Right ventricle myocardium inferior (tissue), 1 donor: ENCODE measurements at regions not wholly inside any gene's neighbourhood (a gene's known extent, or its start where the extent isn't known, plus 50 kb on each side); places are given as distances from the start of the nearest gene placed in this dataset.
A peak's percentile ranks its signal among the peaks of the same experiment; 100 is the strongest.

ENCODE experiments used
- ATAC-seq: fragments of 200-7000 bp; cut with Tn5 transposase; one replicate; pipeline ENCODE4 v1.9.1; 2020; ENCODE audit warnings: mild to moderate bottlenecking, moderate library complexity
- DNase-seq: peaks from one replicate; pipeline ENCODE4 v3.0.0; 2021; ENCODE audit errors: missing footprints
- intact Hi-C: fragments of 100-400 bp; cut with DNase I; formaldehyde crosslinking; loops from one replicate; pipeline ENCODE4 v1.11.0; 2022
- donor health status: DM: no; HTN: yes; CAD: no; lungs with severe emphysema.

GRCh38 chr21:45338311-45339017 lies 50.8 kb upstream of the POFUT2 start:
- DNase-seq: peak; percentile 30
- intact Hi-C loops: no loop called here
- ATAC-seq: no peak

- intact Hi-C loops: no loop called here
- DNase-seq: peak; percentile 22
- ATAC-seq: peak; percentile 46
Observed at GRCh38 chr21:45339421-45340402, 52.0 kb upstream of the POFUT2 start.

- ATAC-seq (no peak), DNase-seq (peak; percentile 16)
- intact Hi-C loops: no loop called here
Observed at GRCh38 chr21:45340515-45340914, 52.8 kb upstream of the POFUT2 start.

- ATAC-seq (no peak), DNase-seq (peak; percentile 40)
- intact Hi-C loops: no loop called here
Observed at GRCh38 chr21:45341261-45341660, 53.6 kb upstream of the POFUT2 start.

GRCh38 chr21:45341779-45342178 lies 54.1 kb upstream of the POFUT2 start:
- no peak for ATAC-seq
- no peak for DNase-seq
- intact Hi-C loops: no loop called here

- intact Hi-C loops: no loop called here
- DNase-seq (peak; percentile 27), ATAC-seq (no peak)
Observed at GRCh38 chr21:45343891-45344290, 56.2 kb upstream of the POFUT2 start.

DNA sequence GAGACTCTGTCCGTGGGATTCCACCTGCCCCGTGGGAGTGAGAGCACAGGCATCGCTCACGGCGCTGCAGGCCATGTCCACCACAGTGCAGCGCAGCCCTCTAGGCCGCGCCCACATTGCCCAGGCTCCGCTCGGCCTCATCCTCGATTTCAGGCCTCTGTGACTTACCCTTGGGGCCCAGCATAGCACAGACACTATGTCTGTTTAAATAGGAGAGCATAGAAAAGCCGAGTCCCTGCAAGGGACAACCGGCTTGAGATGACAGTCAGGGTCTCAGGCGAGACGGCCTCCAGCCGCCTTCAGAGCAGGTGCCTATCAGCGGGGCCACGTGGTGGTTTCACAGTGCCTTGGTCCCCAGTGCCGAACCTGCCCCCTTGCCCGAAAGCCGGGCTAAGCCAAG lies 56.9 kb upstream of the POFUT2 start:
- intact Hi-C loops: no loop called here
- no peak for ATAC-seq
- DNase-seq: peak; percentile 54

DNA sequence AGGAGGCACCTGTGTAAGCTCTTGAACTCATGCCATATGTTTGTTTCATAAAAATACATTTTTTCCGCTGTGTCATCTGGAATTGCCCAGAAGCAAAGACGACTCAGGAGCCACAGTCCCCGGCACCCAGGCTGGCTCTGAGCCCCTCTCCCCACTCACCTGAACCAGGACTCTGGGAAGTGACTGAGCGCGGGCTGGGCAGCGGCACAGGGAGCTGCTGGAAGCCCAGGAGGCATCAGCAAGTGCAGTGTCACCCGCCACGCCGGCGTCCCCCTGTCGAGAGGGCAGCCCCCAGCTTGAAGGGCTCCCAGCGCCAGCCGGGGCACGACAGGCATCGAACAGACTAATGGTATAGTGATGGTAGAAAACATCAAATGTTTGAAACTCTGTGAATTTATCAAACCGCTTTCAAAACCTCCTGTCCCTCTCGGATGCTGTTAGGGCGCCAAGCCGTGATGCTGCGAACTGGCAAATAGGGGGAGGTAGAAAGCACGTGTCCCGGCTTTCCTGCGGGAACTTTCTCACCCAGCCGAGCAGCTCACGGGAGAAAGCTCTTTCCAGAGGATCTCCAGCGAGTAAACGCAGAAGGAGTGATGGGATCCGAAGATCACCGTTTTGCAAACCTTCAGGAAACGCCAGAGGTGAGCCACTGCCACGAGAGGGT lies 57.8 kb upstream of the COL18A1 start:
- DNase-seq (peak; percentile 42), ATAC-seq (no peak)
- intact Hi-C loops: no loop called here

DNA sequence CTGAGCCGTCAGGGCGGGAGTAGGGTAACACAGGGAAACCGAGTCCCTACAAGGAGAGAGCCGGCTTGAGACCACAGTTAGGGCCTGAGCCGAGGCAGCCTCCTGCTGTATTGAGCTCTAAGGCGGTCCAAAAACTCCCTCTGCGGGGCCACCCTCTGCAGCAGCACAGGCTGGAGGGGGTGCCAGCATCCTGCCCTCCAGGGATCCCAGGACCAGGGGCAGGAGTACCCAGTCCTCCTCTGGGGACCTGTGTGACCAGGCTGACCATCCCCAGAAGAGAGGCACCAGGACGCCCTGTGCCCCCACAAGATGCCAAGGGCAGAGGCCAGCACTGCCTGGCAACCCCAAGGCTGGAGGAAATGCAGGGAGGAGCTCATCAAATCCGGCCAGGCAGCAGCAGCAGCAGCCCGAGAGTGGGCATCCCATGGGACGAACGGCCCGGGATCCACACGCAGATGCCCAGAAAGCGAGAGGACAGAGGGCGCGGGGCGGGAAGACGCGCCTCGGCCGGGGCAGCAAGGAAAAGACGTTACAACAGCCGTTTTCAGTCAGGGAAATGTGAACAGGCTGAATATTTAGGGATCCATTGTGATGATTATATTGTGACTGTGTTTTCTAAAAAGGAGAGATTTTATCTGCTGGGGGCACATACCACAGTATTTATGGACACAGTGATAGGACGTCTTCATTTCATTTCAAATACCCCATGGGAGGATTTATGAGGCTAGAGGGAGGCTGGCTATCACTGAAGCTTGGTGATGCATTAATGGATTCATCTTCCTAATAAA lies 57.1 kb upstream of the COL18A1 start:
- intact Hi-C loops: no loop called here
- ATAC-seq (no peak), DNase-seq (peak; percentile 71)

DNA sequence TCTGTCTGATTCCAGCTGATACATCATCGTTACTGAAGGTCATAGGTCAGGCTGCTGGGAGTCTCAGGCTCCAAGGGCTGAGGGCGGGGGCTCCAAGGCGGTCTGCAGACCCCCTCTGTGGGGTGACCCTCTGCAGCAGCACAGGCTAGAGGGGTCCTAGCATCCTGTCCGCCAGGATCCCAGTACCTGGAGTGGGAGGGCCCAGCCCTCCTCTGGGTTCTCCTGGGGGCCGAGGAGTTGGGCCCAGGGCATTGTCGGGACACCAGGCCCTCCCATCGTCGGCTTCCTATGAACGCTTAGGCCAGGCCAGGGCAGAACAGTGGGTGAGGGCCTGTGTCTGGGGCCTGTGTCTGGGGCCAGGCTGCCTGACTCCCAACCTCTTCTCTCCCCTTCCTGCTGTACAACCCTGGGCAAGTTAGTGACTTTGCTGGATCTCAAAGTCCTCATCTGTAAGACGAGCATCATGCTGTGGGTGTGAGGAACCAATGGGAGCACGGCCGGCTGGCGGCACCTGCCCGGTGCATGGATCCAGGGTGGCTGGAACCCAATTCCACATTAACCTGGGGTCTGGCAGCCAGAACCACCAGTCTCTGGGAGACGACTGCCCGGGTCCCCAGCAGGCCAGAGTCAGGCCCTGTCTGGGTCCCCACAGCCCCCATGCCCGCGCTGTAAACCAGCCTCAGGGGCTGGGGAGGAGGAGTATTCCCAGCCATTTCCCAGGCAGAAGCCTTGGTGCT lies 56.2 kb upstream of the COL18A1 start:
- ATAC-seq (no peak), DNase-seq (peak; percentile 17)
- intact Hi-C loops: no loop called here

DNA sequence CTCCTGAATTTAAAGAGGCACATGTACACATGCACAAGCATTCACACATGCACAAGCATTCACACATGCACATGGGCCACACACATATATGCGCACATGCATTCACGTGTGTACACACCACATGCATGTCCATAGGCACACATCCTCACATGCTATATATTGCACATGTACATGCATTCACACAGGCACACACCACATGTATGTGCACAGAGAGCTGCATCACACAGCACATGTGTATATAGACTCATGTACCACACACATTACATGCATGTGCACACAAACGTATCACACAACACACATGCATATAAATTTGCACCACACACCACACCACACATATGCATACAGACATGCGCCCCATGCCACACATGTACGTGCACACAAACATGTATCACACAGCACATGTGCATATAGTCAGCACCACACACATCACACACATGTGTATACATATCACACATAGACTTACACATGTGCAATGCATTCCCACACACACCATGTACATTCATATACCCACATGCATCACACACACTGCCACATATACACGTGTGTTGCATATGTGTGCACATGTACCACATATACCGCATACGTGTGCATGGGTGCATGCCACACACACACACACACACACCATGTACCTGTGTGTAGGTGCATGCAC lies 54.6 kb upstream of the COL18A1 start:
- intact Hi-C loops: no loop called here
- ATAC-seq (no peak), DNase-seq (no peak)

DNA sequence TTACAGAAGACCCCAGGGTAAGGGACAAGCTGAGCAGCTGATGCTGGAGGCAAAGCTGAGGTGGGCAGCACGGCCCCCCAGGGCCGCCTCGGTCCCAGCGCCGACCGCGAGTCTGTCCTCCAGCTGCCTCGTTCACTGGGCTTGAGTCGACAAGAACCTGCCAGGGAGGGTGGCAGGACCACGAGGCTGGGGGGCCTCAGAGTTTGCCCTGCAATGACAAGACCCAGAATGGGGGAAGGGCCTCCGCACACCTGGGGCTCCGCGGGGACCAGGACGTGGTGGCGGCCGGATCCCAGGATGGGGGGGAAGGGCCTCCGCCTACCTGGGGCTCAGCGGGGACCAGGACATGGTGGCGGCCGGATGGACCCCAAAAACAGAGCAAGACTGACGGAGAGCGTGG lies 53.9 kb upstream of the COL18A1 start:
- DNase-seq (peak; percentile 39), ATAC-seq (no peak)
- intact Hi-C loops: no loop called here

DNA sequence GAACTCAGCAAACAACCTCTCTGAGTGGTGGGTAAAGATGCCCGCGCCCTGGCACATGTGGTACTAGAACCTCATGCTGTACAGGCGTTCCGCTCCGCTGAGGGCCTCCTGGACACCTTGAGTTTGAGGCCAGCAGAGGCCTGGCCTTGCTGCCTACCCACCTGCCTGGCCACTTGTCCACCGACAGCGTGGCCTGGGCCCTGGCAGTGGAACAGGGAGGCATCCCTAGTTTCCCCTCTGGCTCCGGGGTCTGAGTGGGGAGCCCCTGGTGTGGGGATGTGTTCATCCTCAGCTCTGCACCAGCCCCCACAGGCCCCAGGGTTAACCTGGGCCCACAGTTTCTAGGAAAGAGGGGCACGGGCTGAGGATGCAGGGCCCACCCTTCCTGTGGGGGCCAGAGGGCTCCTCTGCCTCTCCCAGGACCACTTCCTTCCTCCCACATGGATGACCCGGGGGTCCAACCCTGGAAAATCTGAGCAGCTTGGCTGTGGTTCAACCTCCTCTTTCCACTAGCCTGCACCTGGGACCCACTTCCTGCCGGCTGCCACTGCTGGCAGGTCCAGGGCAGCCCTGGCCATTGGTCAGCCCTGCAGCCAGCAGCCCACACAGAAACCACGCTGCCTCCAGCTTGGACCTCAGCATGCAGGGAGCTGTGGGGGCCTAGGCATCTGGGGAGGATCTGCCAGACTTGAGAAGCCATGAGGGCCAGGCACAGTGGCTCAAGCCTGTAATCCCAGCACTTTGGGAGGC lies 53.3 kb upstream of the COL18A1 start:
- peak; percentile 53 for DNase-seq
- no peak for ATAC-seq
- intact Hi-C loops: no loop called here

DNA sequence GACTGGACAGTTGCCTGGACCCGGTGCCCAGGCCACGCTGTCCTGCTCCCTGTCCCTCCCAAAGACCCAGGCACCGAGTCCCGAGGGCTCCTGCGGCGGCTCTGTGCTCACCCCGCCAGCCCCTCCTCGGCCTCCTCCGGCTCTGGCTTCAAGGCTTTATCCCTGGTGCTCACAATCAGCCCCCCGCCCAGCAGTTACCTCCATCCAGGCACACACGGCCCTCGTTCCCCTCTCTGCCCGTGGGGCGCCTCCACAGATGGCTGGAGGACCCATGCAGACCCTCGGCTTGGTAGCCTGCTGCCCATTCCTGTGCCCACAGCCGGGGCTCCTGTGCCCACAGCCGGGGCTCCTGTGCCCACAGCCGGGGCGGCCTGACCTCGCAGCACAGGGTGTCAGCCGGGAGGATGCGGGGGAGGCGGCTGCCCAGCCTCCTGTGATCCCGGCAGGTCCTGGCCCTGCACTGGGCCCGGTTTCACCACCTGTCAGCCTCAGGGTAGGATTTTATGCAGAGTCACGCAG lies 52.3 kb upstream of the COL18A1 start:
- ATAC-seq: no peak
- intact Hi-C loops: no loop called here
- DNase-seq: peak; percentile 64

DNA sequence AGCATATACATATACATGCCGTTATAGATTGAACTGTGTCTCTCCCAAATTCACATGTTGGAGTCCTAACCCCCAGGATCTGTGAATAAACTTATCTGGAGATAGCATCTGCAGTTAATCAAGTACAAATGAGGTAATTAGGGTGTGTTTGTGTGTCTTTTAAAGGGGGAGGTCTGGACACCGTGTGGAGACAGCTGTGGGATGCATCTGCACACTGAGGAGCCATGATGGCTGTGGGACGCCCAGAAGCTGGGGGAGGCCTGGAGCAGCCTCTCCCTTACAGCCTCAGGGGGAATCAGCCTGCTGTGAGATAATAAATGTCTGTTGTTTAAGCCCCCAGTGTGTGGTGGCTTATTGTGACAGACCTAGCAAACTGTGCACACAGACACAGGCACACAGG lies 51.8 kb upstream of the COL18A1 start:
- ATAC-seq (no peak), DNase-seq (no peak)
- intact Hi-C loops: no loop called here

GRCh38 chr21:45354970-45355369 lies 50.0 kb upstream of the COL18A1 start:
- no peak for DNase-seq
- intact Hi-C loops: loop anchor here (5.0 kb wide), 1 partner anchor 53 kb away; no protein-coding TSS in a partner anchor
- ATAC-seq: no peak
